OCI-LY3 (cell line): ENCODE measurements at regions not wholly inside any gene's neighbourhood (a gene's known extent, or its start where the extent isn't known, plus 50 kb on each side); places are given as distances from the start of the nearest gene placed in this dataset.

Experiments used
- CTCF ChIP-seq: fragments of 200-600, 300-600 bp; sonication (generic); IDR thresholded peaks from 2 replicates; pipeline ENCODE4 v1.5.1; 2014; ENCODE audit warnings: antibody characterized with exemption, low read length, low read depth
- EZH2phosphoT487 ChIP-seq: fragments of 200-600 bp; shearing (Covaris generic); IDR thresholded peaks from 2 replicates; pipeline ENCODE4 v1.6.1; 2018; ENCODE audit warnings: antibody characterized with exemption, mixed run types, low read depth

GRCh38 chr3:165892565-165892964 is 55.3 kb upstream of the BCHE start:
- no peak for TF ChIP-seq CTCF
- no peak for TF ChIP-seq EZH2phosphoT487
